ENCODE measurements at regions not wholly inside any gene's neighbourhood (a gene's known extent, or its start where the extent isn't known, plus 50 kb on each side); places are given as distances from the start of the nearest gene placed in this dataset.

- FAIRE-seq (no peak), DNase-seq (ENCODE audit: insufficient read length, low spot score) (no peak)
- TF ChIP-seq, protein P1, sequence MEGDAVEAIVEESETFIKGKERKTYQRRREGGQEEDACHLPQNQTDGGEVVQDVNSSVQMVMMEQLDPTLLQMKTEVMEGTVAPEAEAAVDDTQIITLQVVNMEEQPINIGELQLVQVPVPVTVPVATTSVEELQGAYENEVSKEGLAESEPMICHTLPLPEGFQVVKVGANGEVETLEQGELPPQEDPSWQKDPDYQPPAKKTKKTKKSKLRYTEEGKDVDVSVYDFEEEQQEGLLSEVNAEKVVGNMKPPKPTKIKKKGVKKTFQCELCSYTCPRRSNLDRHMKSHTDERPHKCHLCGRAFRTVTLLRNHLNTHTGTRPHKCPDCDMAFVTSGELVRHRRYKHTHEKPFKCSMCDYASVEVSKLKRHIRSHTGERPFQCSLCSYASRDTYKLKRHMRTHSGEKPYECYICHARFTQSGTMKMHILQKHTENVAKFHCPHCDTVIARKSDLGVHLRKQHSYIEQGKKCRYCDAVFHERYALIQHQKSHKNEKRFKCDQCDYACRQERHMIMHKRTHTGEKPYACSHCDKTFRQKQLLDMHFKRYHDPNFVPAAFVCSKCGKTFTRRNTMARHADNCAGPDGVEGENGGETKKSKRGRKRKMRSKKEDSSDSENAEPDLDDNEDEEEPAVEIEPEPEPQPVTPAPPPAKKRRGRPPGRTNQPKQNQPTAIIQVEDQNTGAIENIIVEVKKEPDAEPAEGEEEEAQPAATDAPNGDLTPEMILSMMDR (IDR thresholded peaks at IDR 0.05; ENCODE audit: insufficient read depth, missing control alignments) = no peak
Measured at GRCh38 chrX:68892651-68893050, 63.8 kb downstream of the EFNB1 start.

DNA sequence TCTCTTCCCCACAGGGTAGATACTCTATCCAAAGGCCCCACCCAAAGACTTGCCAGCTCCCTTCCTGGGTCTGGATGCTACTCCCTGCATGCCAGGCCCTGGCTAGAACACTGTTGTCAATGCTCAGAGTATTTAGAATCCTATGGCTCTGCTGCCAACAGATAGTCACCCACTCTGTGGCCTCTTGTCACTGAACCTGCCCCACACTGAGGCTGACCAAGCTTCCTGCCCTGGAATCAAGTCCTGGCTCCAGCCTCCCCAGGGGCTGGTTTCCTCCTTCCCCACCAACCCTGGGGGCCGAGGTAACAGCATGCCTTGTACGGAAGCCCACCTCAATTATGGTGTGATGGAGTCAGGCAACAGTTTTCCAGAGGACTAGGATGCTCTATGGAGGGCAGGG lies 63.3 kb downstream of the EFNB1 start:
- TF ChIP-seq, protein P1 (IDR thresholded peaks at IDR 0.05; ENCODE audit: insufficient read depth, missing control alignments) = no peak
- FAIRE-seq (no peak), DNase-seq (ENCODE audit: insufficient read length, low spot score) (no peak)
